ENCODE measurements at regions not wholly inside any gene's neighbourhood (a gene's known extent, or its start where the extent isn't known, plus 50 kb on each side); places are given as distances from the start of the nearest gene placed in this dataset.
A peak's percentile ranks its signal among the peaks of the same experiment; 100 is the strongest.

- TF ChIP-seq ZNF462 (CRISPR knock-in tag; IDR thresholded peaks at IDR 0.05), result no peak
- no peak for TF ChIP-seq ZNF114 (CRISPR knock-in tag; IDR thresholded peaks at IDR 0.05)
- TF ChIP-seq EZH2 (IDR thresholded peaks at IDR 0.05; ENCODE audit: low read depth, unreplicated experiment), result no peak
- TF ChIP-seq CREB1 (CRISPR knock-in tag; IDR thresholded peaks at IDR 0.05; ENCODE audit: low read depth), result peak; percentile 32; the same call in 1 of the 2 replicates
- no peak for TF ChIP-seq REST (IDR thresholded peaks at IDR 0.05; ENCODE audit: unreplicated experiment)
- TF ChIP-seq POLR2AphosphoS5 (IDR thresholded peaks at IDR 0.05; ENCODE audit: low read depth), result peak; percentile 71
Measured at GRCh38 chr3:194769020-194769643, 83.4 kb downstream of the FAM43A start (continued).

All from GM23338 (cell line).